ENCODE measurements at regions not wholly inside any gene's neighbourhood (a gene's known extent, or its start where the extent isn't known, plus 50 kb on each side); places are given as distances from the start of the nearest gene placed in this dataset.

GRCh38 chr4:134702374-134702773 lies 500.8 kb upstream of the PABPC4L start:
- TF ChIP-seq POLR2AphosphoS5 (IDR thresholded peaks at IDR 0.05) (no peak), POLR2A (IDR thresholded peaks at IDR 0.05) (no peak), CTCF (IDR thresholded peaks at IDR 0.05) (no peak), EP300 (IDR thresholded peaks at IDR 0.05) (no peak)

Data from upper lobe of left lung (tissue), 4 donors.